Calu3 (cell line): ENCODE measurements at regions not wholly inside any gene's neighbourhood (a gene's known extent, or its start where the extent isn't known, plus 50 kb on each side); places are given as distances from the start of the nearest gene placed in this dataset.

ENCODE experiments used
- BruUV-seq: library from RNA; stranded (reverse); fragments of 400-500 nt; replicated peaks from 2 replicates; lab custom pipeline; 2021; lab: Mats Ljungman, UMichigan
- CTCF ChIA-PET: fragments of 300-600 bp; sonication (Branson Sonifier 250); formaldehyde crosslinking; loops from one replicate; lab custom pipeline; 2022; ENCODE audit warnings: antibody characterized with exemption; lab: Charles Lee
- DNase-seq: peaks from one replicate; pipeline ENCODE4 v3.0.0; 2022
- H3K27ac Mint-ChIP-seq: one replicate; pipeline ENCODE4 v1.8.0; 2022; ENCODE audit warnings: mixed read lengths; ENCODE audit not compliant: unreplicated experiment
- H3K27me3 Mint-ChIP-seq: one replicate; pipeline ENCODE4 v1.8.0; 2022; ENCODE audit warnings: mixed read lengths; ENCODE audit not compliant: unreplicated experiment
- H3K36me3 Mint-ChIP-seq: one replicate; pipeline ENCODE4 v1.8.0; 2022; ENCODE audit warnings: mild to moderate bottlenecking, moderate library complexity, mixed read lengths; ENCODE audit not compliant: insufficient read depth, unreplicated experiment
- H3K4me1 Mint-ChIP-seq: one replicate; pipeline ENCODE4 v1.8.0; 2022; ENCODE audit warnings: mild to moderate bottlenecking, low read depth, mixed read lengths; ENCODE audit not compliant: unreplicated experiment
- H3K4me3 Mint-ChIP-seq: one replicate; pipeline ENCODE4 v1.8.0; 2022; ENCODE audit warnings: mild to moderate bottlenecking, low read depth, moderate library complexity, mixed read lengths; ENCODE audit not compliant: unreplicated experiment
- H3K9me3 Mint-ChIP-seq: one replicate; pipeline ENCODE4 v1.8.0; 2022; ENCODE audit warnings: low read depth, mixed read lengths; ENCODE audit not compliant: unreplicated experiment
- intact Hi-C: fragments of 100-400 bp; cut with micrococcal nuclease; formaldehyde crosslinking; loops from one replicate; pipeline ENCODE4 v1.10.0; 2022; ENCODE audit not compliant: unreplicated experiment
- TF ChIP-seq, protein P1 (sequence below): fragments of 200-600 bp; IDR thresholded peaks from one replicate; pipeline ENCODE4 v1.8.0; 2022; ENCODE audit warnings: antibody characterized with exemption; ENCODE audit not compliant: unreplicated experiment

DNA sequence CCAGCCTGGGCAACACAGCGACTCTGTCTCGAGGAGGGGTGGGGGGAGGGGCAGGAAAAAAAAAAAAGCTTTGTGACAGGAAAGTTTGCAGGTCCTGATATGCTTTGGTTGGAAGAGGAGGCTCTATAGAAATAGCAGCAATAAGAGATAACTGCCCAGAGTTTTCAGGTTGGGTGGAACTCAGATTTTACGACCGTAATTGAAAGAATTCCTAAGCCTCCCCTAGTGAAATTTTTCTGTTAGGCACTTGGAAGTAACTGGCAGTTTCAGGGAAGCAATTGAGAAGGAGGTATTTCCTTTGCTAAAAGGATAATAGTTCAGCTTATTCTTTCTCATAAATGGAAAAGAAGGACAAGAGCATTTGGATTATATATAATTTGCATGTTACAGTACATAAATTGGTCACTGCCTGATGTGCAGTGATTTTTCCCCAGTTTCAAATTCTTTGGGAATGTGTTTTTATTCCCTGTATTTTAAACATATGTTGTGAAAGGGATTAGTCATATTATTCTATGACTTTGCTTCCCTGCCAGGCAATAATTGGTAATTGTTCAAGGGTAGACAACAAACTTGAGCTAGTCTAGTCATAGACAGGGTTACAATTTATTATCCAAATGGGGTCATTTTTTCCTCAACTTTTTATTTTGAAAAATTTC lies 452.8 kb downstream of the AEBP2 start:
- CTCF ChIA-PET = interaction anchor here (0.5 to 1.9 kb wide), 4 partner anchors 11 to 616 kb away, joined by 3 to 4 read pairs (median 4); no protein-coding TSS in a partner anchor
- Mint-ChIP-seq H3K4me1 (peaks cover 16% of the 10 kb centered on the region), H3K4me3 (no peak overlapping the region), H3K9me3 (no peaks in the 10 kb centered on the region), H3K27me3 (no peaks in the 10 kb centered on the region), H3K36me3 (no peaks in the 10 kb centered on the region), H3K27ac (no peak overlapping the region)
- DNase-seq = no peak
- TF ChIP-seq, protein P1, sequence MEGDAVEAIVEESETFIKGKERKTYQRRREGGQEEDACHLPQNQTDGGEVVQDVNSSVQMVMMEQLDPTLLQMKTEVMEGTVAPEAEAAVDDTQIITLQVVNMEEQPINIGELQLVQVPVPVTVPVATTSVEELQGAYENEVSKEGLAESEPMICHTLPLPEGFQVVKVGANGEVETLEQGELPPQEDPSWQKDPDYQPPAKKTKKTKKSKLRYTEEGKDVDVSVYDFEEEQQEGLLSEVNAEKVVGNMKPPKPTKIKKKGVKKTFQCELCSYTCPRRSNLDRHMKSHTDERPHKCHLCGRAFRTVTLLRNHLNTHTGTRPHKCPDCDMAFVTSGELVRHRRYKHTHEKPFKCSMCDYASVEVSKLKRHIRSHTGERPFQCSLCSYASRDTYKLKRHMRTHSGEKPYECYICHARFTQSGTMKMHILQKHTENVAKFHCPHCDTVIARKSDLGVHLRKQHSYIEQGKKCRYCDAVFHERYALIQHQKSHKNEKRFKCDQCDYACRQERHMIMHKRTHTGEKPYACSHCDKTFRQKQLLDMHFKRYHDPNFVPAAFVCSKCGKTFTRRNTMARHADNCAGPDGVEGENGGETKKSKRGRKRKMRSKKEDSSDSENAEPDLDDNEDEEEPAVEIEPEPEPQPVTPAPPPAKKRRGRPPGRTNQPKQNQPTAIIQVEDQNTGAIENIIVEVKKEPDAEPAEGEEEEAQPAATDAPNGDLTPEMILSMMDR = no peak
- BruUV-seq = no TSS peak
- intact Hi-C loops = no loop called here

DNA sequence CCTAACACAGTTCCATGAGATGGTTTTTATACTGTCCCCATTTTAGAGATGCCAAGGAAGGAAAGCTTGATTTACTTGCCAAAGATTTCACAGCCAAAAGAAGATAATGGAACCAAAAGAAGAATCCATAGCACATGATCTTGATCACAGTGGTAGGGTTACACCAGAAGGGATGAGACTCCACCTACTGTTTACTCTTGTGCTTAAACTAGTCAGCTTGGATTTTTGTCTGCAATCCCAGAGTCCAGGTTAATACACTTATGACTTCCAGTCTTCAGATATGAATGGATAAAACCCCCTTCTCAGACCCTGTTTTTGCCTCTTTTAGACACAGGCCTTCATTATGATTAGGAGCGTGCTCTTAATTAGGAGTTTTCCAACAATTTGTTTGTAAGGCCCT lies 454.2 kb downstream of the AEBP2 start:
- BruUV-seq = no TSS peak

DNA sequence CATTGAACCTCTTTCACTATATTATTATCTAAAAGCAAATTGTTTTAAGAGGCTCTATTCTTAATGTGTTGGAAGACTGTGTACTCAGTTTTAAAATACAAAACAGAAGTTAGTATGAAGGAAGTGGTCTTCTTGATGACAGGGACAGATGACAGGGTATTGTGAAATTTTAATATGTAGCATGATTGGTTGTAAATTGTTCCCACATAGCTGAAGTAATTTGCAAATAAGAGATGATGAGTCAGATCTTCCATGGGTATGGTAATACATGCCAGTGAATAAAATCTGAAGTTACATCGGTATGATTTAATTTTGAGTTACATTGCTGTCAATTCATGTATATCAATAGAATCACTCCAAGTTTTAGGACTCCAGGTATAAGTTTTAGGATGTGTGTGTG lies 454.8 kb downstream of the AEBP2 start:
- BruUV-seq = no TSS peak
- TF ChIP-seq, protein P1 = no peak
- peak overlapping the region; percentile 63 for H3K27ac Mint-ChIP-seq
- H3K4me3 Mint-ChIP-seq = no peak overlapping the region
- peaks cover 16% of the 10 kb centered on the region for H3K4me1 Mint-ChIP-seq
- no peaks in the 10 kb centered on the region for H3K9me3 Mint-ChIP-seq
- CTCF ChIA-PET = interaction anchor here (0.6 to 3.1 kb wide), 3 partner anchors 115 to 1251 kb away, joined by 3 to 13 read pairs (median 8); no protein-coding TSS in a partner anchor
- H3K36me3 Mint-ChIP-seq = no peaks in the 10 kb centered on the region
- intact Hi-C loops = no loop called here
- no peaks in the 10 kb centered on the region for H3K27me3 Mint-ChIP-seq
- no peak for DNase-seq

More for the DNA sequence above, 454.2 kb downstream of the AEBP2 start:
- no peak overlapping the region for H3K4me3 Mint-ChIP-seq
- H3K27ac Mint-ChIP-seq = no peak overlapping the region
- H3K4me1 Mint-ChIP-seq = peaks cover 16% of the 10 kb centered on the region
- no peak for DNase-seq
- no peaks in the 10 kb centered on the region for H3K9me3 Mint-ChIP-seq
- CTCF ChIA-PET = interaction anchor here (0.6 to 3.1 kb wide), 5 partner anchors 9 to 1252 kb away, joined by 3 to 13 read pairs (median 5); no protein-coding TSS in a partner anchor
- intact Hi-C loops = loop anchor here (1.0 kb wide), 2 partner anchors 136 to 154 kb away; no protein-coding TSS in a partner anchor
- no peaks in the 10 kb centered on the region for H3K36me3 Mint-ChIP-seq
- no peaks in the 10 kb centered on the region for H3K27me3 Mint-ChIP-seq
- TF ChIP-seq, protein P1 = no peak

DNA sequence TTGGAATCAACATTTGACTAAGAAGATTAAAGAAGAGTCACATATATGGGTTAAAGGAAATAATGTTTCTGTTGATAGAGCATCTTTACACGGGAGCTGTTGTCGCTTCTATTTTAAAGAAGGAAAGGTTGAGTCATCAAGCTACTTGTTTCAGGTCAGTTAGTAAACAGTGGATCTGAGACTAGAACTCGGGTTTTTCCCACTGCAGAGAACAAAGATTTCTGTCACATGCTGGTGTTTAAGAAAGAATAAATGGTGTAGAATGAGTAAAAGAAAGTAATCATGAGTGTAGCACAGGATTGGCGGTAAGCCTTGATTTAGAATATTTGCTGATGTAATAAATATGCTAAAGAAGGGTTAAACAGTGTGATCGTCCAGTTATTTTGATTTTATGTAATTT lies 455.5 kb downstream of the AEBP2 start:
- CTCF ChIA-PET = interaction anchor here (3.1 kb wide), 1 partner anchor 116 kb away, joined by 13 read pairs; no protein-coding TSS in a partner anchor
- no TSS peak for BruUV-seq
- Mint-ChIP-seq H3K36me3 (no peaks in the 10 kb centered on the region), H3K4me1 (peaks cover 16% of the 10 kb centered on the region), H3K4me3 (no peak overlapping the region), H3K9me3 (no peaks in the 10 kb centered on the region), H3K27me3 (no peaks in the 10 kb centered on the region), H3K27ac (no peak overlapping the region)
- no peak for DNase-seq
- TF ChIP-seq, protein P1 = no peak
- intact Hi-C loops = no loop called here
